NCI-H1105 (cell line): ENCODE measurements at regions not wholly inside any gene's neighbourhood (a gene's known extent, or its start where the extent isn't known, plus 50 kb on each side); places are given as distances from the start of the nearest gene placed in this dataset.

Source experiments
- DNase-seq: peaks from one replicate; lab custom pipeline; 2025; lab: John Stamatoyannopoulos, UW

GRCh38 chr3:44021651-44022594 is 219.8 kb upstream of the TOPAZ1 start:
- no peak for DNase-seq

- no peak for DNase-seq
These were observed 217.6 kb upstream of the TOPAZ1 start for GRCh38 chr3:44023961-44024593.

GRCh38 chr3:44026220-44026865 is 215.3 kb upstream of the TOPAZ1 start:
- no peak for DNase-seq

GRCh38 chr3:44029100-44029499 is 212.6 kb upstream of the TOPAZ1 start:
- no peak for DNase-seq

- no peak for DNase-seq
These were observed 211.4 kb upstream of the TOPAZ1 start for GRCh38 chr3:44030285-44030684.

GRCh38 chr3:44030687-44031305 is 210.9 kb upstream of the TOPAZ1 start:
- no peak for DNase-seq

GRCh38 chr3:44031387-44032380 is 210.0 kb upstream of the TOPAZ1 start:
- DNase-seq, result no peak

GRCh38 chr3:44032487-44032886 is 209.2 kb upstream of the TOPAZ1 start:
- DNase-seq, result no peak

GRCh38 chr3:44033123-44033522 is 208.6 kb upstream of the TOPAZ1 start:
- DNase-seq, result no peak

- no peak for DNase-seq
These were observed 204.8 kb upstream of the TOPAZ1 start for GRCh38 chr3:44036850-44037249.

GRCh38 chr3:44039006-44039405 is 202.7 kb upstream of the TOPAZ1 start:
- DNase-seq, result no peak

- DNase-seq, result no peak
These were observed 200.0 kb upstream of the TOPAZ1 start for GRCh38 chr3:44041726-44042125.

- no peak for DNase-seq
These were observed 198.9 kb upstream of the TOPAZ1 start for GRCh38 chr3:44042772-44043171.

- peak; percentile 85 for DNase-seq
These were observed 196.0 kb upstream of the TOPAZ1 start for GRCh38 chr3:44045476-44046275.

GRCh38 chr3:44047796-44048195 is 193.9 kb upstream of the TOPAZ1 start:
- no peak for DNase-seq

GRCh38 chr3:44048196-44048924 is 193.3 kb upstream of the TOPAZ1 start:
- DNase-seq, result no peak

- DNase-seq, result no peak
These were observed 192.7 kb upstream of the TOPAZ1 start for GRCh38 chr3:44048949-44049348.

GRCh38 chr3:44050101-44050500 is 191.6 kb upstream of the TOPAZ1 start:
- DNase-seq, result no peak

GRCh38 chr3:44050867-44051266 is 190.8 kb upstream of the TOPAZ1 start:
- DNase-seq, result no peak

GRCh38 chr3:44055951-44056350 is 185.7 kb upstream of the TOPAZ1 start:
- no peak for DNase-seq
